Erythroblast (primary cell): ENCODE measurements at regions not wholly inside any gene's neighbourhood (a gene's known extent, or its start where the extent isn't known, plus 50 kb on each side); places are given as distances from the start of the nearest gene placed in this dataset.

Source experiments
- GATA1 ChIP-seq: IDR thresholded peaks from 2 replicates; pipeline ENCODE4 v1.6.1; 2011; ENCODE audit warnings: low read depth, mild to moderate bottlenecking, control low read depth, low read length, moderate library complexity
- POLR2A ChIP-seq: IDR thresholded peaks from 2 replicates; pipeline ENCODE4 v1.6.1; 2011; ENCODE audit warnings: mild to moderate bottlenecking, low read length

DNA sequence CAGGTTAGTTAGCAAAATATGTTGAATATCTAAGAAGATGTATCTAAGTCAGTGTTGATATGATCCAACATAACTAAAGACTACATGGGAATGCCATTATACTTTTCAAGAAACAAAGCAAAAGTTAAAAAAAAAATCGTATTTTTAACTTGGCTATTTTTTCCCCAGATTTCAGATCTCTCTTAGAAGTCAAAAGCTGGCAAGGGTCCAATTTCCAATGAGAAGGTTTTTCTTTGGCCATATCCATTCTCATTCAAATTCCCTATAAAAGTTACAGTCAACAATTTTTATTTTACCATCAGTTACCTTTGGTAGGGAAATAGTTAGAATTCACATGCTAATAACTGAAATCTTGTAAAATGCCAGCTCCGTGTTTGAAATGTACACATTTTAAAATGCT is 70.5 kb upstream of the FAT3 start:
- TF ChIP-seq POLR2A (no peak), GATA1 (no peak)
